GM18499 (cell line): ENCODE measurements at regions not wholly inside any gene's neighbourhood (a gene's known extent, or its start where the extent isn't known, plus 50 kb on each side); places are given as distances from the start of the nearest gene placed in this dataset.

Experiments used
- ATAC-seq: cut with Tn5 transposase; IDR thresholded peaks from one replicate; pipeline ENCODE4 v1.9.1; 2021; ENCODE audit warnings: moderate number of reproducible peaks; ENCODE audit not compliant: insufficient read depth, unreplicated experiment

- ATAC-seq = no peak
Observed at GRCh38 chr10:21273400-21273968, 252.0 kb downstream of the SKIDA1 start.

DNA sequence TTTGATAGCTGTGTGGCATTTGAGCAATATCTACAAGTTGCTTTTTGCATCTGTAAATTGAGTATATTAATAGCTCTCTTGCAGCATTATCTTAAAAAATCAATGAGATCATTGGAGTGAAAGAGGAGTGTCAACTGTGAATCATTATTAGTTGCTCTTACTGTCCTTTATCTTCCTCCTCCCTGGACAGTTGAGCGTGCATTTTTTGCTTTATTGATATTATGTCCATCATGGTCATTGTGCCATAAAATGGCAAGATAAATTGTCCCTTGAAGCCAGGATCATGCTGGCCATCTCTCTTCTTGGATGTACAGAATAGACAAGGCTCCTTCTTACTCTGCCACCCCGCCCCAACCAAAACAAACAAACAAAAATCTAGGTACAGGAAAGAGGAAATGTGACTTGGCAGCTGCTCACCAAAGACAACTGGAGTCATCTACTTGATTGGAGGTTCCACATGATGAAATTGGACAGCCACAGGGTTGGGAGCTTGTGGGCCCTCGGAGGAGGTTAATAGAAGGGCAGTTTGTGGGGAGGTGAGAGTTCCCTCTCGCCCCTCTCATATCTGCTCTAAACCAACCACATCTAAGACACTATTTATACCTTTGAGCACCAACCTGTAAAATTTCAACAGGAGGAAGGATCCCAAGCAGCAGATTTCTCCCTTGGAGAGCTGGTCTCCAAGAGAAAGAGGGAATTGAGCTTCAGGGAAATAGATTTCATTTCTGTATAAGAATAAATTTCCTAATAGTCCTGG, 252.7 kb downstream of the SKIDA1 start:
- no peak for ATAC-seq

GRCh38 chr10:21270976-21271375, 254.5 kb downstream of the SKIDA1 start:
- no peak for ATAC-seq

- ATAC-seq = no peak
Observed at GRCh38 chr10:21269289-21269688, 256.2 kb downstream of the SKIDA1 start.

DNA sequence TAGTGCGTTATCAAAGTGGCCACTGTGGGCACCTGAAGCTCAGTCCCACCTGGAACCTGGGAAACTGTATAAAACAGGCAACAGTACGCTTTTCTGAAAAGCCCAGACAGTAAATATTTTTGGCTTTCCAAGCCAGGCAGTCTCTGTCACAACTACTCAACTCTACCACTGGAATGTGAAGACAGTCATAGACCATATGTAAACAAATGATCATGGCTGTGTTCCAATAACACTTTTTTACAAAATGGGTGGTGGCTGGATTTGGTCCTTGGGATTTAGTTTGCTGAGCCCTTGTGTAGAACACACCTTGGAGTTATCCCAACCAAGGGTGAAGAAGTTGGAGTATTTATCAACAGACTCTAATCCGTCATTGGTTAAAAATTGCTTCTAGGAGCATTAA, 259.9 kb downstream of the SKIDA1 start:
- ATAC-seq = no peak

GRCh38 chr10:21264271-21264670, 261.2 kb downstream of the SKIDA1 start:
- ATAC-seq = no peak

DNA sequence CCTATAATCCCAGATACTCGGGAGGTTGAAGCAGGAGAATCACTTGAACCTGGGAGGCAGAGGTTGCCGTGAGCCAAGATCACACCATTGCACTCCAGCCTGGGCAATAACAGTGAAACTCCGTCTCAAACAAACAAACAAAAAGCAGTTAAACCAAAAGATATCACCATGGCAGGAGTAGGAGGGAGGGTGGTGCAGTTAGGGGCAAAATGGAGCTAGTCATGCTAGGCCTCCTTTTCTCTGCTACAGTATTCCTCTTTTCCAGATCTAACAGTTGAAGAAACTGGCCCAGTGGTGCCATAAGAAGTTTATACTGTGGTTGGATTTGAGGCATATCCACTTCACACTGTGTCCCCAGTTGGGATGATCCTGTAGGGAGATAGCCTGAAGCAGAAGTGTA, 261.6 kb downstream of the SKIDA1 start:
- no peak for ATAC-seq

GRCh38 chr10:21263263-21263803, 262.1 kb downstream of the SKIDA1 start:
- ATAC-seq = no peak

- ATAC-seq = no peak
Observed at GRCh38 chr10:21261842-21262294, 263.6 kb downstream of the SKIDA1 start.

DNA sequence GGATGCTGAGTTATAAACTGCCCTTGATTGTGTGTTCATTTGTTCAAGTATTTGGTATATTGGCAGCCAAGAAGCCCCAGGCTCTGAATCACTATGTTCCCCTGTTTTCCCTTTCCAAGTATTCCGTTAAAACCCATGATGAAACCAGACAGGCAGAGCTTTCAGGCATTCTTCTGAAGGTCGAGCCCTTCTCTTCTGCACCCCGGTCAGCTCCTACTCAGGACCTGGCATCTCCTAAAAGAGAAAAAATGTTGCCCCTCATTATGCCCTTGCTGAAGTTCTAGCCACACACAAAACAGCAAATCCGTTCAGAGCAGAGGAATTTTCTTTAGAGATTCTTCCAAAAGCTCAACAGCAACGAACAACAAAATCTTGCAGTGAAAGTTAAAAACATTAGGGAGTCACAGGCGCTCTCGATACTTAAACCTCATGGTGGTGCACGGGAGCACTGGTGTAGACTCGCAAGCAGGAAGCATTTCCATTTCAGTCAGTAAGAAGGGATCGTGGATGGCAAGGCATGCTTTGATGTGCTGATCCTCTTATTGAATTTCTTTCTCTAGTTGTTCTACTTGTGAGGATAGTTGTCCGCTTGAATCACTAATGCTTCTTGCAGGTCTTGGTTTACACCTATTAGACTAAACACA, 264.9 kb downstream of the SKIDA1 start:
- no peak for ATAC-seq

GRCh38 chr10:21260066-21260465, 265.4 kb downstream of the SKIDA1 start:
- no peak for ATAC-seq

DNA sequence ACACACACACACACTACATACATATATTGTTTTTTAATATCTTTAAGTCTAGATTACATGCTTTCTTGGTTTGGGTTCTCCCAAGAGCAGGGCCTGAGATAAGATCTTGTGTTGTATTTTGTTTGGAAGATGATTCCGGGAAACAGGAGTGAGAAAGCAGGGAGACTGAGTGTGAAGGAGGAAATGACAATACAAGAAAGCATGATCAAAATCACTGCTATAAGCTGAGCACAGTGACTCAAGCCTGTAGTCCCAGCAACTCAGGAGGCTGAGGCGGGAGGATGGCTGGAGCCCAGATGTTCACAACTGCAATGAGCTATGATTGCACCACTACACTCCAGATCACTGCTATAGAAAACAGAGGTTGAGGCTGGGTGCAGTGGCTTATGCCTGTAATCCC, 267.6 kb downstream of the SKIDA1 start:
- ATAC-seq = no peak

- no peak for ATAC-seq
Observed at GRCh38 chr10:21257191-21257590, 268.3 kb downstream of the SKIDA1 start.

DNA sequence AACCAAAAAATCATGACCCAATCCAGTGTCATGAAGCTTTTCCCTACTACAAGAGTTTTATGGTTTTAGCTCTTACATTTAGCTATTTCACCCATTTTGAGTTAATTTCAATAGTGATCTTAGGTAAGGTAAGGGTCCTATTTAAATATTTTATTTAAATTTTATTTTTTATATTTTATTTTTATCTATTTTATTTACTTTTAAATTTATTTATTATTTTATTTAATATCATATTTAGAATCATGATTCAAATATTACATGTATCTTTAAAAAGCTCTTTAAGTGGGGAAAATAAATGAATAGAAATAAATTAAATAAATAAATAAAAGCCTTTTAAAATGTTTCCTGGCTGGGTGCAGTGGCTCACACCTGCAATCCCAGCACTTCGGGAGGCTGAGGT, 276.0 kb downstream of the SKIDA1 start:
- no peak for ATAC-seq

- ATAC-seq = no peak
Observed at GRCh38 chr10:21247592-21247991, 277.9 kb downstream of the SKIDA1 start.

GRCh38 chr10:21246178-21246577, 279.3 kb downstream of the SKIDA1 start:
- ATAC-seq = no peak

DNA sequence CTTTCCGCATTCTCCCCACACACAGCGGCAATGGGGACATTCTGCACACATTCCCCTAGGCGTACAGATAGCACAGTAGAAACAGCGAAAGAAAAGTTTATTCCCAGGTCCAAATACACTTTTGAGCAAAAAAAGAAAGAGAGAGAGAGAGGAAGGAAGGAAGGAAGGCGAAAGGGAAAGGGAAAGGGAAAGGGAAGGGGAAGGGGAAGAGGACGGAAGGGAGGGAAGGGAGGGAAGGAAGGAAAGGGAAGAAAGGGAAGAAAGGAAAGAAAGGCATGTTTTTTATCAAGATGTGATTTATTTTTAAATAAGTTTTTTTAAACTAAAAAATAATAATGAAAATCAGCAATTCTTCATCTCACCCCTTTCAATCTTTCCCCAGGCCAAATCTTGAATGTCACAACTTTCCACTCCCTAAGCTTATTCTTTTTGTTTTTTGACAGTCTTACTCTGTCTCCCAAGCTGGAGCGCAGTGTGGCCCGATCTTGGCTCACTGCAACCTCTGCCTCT, 281.7 kb downstream of the SKIDA1 start:
- no peak for ATAC-seq

GRCh38 chr10:21242915-21243314, 282.6 kb downstream of the SKIDA1 start:
- ATAC-seq = no peak

DNA sequence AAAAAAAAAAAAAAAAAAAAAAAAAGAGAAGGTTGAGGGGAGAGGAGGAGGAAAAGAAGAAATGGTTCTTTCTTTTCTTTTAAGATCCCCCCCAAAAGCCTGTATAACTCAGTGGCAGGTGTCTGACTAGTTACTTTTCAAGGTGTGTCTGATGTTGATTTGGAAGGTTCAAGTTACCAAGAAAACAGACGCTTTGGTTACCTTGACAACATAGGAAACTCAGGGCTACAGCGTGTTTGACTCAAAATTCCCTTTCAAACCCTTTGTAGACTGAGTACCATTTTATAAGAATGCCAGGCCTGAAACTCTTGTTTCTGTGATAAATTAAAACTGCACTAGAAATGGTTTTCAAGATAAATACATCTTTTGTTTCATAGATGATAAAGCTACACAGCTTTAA, 286.8 kb downstream of the SKIDA1 start:
- ATAC-seq = no peak

DNA sequence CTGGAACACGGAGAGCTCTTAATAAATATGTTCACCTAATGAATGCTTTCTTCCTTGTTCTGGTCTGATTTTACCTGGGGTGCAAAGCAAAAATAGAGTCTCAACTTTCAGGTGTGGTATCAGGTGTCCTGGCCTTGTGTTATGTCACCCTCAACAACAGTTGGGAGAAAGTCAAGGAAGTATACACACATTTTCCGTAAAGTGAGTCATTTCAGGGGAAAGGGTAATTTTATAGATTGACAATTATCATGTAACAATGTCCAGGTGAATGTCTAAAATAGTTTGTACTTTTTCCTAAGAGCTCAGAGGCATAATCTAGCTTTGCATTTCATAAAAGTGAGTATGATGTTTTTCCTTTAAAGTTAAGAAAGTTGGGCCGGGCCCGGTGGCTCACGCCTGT, 287.4 kb downstream of the SKIDA1 start:
- ATAC-seq = no peak

GRCh38 chr10:21234761-21235160, 290.7 kb downstream of the SKIDA1 start:
- ATAC-seq = no peak
